Activated T-cell treated with anti-CD3 and anti-CD28 coated beads, Interleukin-2, amount 50 U/mL, for 24 hours (primary cell): ENCODE measurements at regions not wholly inside any gene's neighbourhood (a gene's known extent, or its start where the extent isn't known, plus 50 kb on each side); places are given as distances from the start of the nearest gene placed in this dataset.
"Not testable (repeated sequence)": the region's sequence is repeated elsewhere in the genome, so short reads cannot be mapped to it uniquely, and the experiment has no call there.

ENCODE experiments used
- DNase-seq: peaks from one replicate; pipeline ENCODE4 v3.0.0-alpha.2; 2020
- H3K27ac Mint-ChIP-seq: 2 replicates; pipeline ENCODE4 v1.8.0; 2020; ENCODE audit warnings: mild to moderate bottlenecking, mixed read lengths
- H3K27me3 Mint-ChIP-seq: 2 replicates; pipeline ENCODE4 v1.8.0; 2020; ENCODE audit warnings: mixed read lengths
- H3K36me3 Mint-ChIP-seq: 2 replicates; pipeline ENCODE4 v1.8.0; 2020; ENCODE audit warnings: low read depth, mixed read lengths
- H3K4me1 Mint-ChIP-seq: 2 replicates; pipeline ENCODE4 v1.8.0; 2020; ENCODE audit warnings: low read depth, mixed read lengths
- H3K4me3 Mint-ChIP-seq: 2 replicates; pipeline ENCODE4 v1.8.0; 2020; ENCODE audit warnings: mild to moderate bottlenecking, moderate library complexity, mixed read lengths
- H3K9me3 Mint-ChIP-seq: 2 replicates; pipeline ENCODE4 v1.8.0; 2020; ENCODE audit warnings: mixed read lengths

DNA sequence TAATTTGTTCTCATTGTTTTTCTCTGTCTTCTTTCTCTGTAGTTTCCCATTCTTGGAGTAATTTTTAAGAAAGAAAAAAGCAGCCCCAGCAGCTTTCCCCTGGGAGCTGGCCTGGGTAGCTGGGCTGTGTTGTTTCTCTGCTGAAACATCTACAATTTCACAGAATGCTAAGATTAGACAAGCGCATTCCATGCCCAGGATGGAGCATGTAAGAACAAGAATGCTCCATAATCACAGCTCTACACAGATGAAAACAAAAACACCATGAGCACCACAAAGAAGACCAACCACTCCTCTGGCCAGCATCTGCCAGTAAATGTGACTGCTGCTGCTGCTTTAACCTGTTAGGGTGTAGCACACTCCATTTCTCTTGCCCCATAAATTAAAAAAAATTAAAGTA lies 239.2 kb upstream of the SLITRK1 start:
- Mint-ChIP-seq H3K4me3 (no peak overlapping the region), H3K27ac (no peak overlapping the region), H3K4me1 (peaks cover 2% of the 10 kb centered on the region), H3K27me3 (no peaks in the 10 kb centered on the region), H3K9me3 (no peaks in the 10 kb centered on the region), H3K36me3 (no peaks in the 10 kb centered on the region)
- no peak for DNase-seq

DNA sequence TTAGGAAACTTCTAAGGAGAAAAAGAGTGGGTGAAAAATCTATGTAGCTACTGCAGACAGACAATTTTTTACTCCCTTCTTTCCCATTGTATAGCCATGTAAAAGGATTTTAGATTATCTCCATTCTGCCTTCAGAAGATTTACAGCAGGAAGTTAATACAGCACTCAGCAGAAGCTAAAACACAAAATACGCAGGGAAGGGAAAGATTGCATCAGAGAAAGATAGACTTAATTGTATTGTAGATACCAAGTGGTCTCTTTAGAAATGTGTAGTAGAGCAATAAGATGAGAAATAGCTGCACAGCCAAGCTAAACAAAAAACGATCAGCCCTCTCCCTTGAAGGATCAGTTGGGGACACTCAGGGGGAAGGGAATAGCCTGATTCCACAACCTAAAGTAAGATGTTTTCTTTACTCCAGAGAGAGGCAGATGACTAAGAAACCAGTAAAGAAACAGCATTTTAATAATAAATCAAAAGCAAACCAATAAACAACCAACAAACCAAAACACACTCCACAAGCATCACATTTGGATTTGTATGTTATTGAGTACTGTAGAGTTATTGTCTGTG lies 236.7 kb upstream of the SLITRK1 start:
- no peaks in the 10 kb centered on the region for H3K27me3 Mint-ChIP-seq
- peaks cover 2% of the 10 kb centered on the region for H3K4me1 Mint-ChIP-seq
- H3K9me3 Mint-ChIP-seq = no peaks in the 10 kb centered on the region
- no peaks in the 10 kb centered on the region for H3K36me3 Mint-ChIP-seq
- DNase-seq = no peak
- no peak overlapping the region for H3K4me3 Mint-ChIP-seq
- H3K27ac Mint-ChIP-seq = no peak overlapping the region

DNA sequence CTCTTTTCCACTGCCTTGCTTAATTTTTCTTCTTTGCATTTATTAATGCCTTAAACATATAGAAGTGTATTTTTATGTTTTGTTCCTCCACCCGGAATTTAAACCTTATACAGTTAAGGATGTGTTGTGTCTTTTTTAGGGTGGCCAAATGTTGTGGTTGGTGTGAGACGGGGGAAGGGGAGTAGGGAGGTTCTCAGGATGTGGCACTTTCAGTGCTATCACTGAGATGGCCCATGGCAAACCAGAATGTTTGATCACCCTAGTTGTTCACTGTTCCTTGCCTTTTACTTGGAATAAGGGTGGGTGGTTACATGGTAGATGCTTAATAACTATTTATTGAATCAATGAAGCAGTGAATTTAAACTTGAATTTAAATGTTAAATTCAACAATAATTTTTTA lies 216.0 kb upstream of the SLITRK1 start:
- H3K27ac Mint-ChIP-seq = no peak overlapping the region
- no peak for DNase-seq

DNA sequence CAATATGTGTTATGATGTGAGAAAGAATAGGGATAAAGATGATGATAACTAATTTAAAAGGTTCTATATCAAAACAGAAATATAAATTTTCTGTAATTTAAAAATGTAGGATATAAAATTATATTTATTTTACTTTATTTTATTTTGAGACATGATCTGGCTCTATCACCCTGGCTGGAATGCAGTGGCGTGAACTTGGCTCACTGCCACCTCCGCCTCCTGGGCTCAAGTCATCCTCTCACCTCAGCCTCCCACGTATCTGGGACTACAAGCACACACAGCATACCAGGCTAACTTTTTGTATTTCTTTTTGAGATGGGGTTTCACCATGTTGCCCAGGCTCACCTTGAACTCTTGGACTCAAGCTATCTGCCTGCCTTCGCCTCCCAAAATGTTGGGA lies 214.9 kb upstream of the SLITRK1 start:
- no peaks in the 10 kb centered on the region for H3K4me1 Mint-ChIP-seq
- H3K27me3 Mint-ChIP-seq = no peaks in the 10 kb centered on the region
- no peaks in the 10 kb centered on the region for H3K36me3 Mint-ChIP-seq
- H3K27ac Mint-ChIP-seq = no peak overlapping the region
- H3K9me3 Mint-ChIP-seq = no peaks in the 10 kb centered on the region
- no peak overlapping the region for H3K4me3 Mint-ChIP-seq
- no peak for DNase-seq

More for the DNA sequence above, 216.0 kb upstream of the SLITRK1 start:
- Mint-ChIP-seq H3K9me3 (no peaks in the 10 kb centered on the region), H3K4me1 (no peaks in the 10 kb centered on the region), H3K4me3 (no peak overlapping the region), H3K36me3 (no peaks in the 10 kb centered on the region), H3K27me3 (no peaks in the 10 kb centered on the region)

DNA sequence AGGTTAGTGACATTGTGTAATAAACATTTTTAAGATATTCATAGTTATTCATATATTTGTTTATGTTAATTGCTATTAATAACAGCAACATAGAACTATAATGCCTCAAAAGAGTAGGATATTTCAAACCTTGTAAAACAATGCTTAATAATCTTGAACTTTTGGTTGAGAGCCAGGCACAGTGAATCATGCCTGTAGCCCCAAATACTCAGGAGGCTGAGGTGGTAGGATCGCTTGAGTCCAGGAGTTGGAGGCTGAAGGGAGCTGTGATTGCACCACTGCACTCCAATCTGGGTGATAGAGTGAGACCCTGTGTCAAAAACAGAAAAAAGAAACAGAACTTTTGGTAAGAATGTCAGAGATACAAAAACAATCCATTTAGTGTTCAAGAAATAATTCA lies 213.9 kb upstream of the SLITRK1 start:
- H3K36me3 Mint-ChIP-seq = no peaks in the 10 kb centered on the region
- no peak for DNase-seq
- H3K27me3 Mint-ChIP-seq = no peaks in the 10 kb centered on the region
- no peaks in the 10 kb centered on the region for H3K9me3 Mint-ChIP-seq
- H3K4me1 Mint-ChIP-seq = no peaks in the 10 kb centered on the region
- H3K4me3 Mint-ChIP-seq = no peak overlapping the region
- no peak overlapping the region for H3K27ac Mint-ChIP-seq

DNA sequence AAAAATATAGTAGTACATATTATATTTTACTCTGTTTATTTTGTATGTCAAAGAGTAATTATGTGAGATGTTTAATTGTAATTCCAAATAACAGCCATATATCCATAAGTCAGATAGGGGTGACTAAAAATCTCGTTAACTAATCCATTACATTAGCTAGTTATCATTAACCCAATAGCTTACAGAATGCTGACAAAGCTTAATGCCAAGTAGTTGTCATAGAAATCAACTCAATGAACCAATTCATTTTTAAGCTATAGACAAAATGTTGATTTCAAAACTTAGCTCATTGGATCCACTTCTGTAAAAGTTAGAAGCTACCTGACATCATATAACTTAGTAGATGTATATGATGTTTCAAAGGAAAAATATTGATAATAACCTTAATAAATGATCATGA lies 206.7 kb upstream of the SLITRK1 start:
- no peak for DNase-seq
- Mint-ChIP-seq H3K27ac (no peak overlapping the region), H3K4me1 (no peaks in the 10 kb centered on the region), H3K4me3 (no peak overlapping the region), H3K27me3 (no peaks in the 10 kb centered on the region), H3K9me3 (no peaks in the 10 kb centered on the region), H3K36me3 (no peaks in the 10 kb centered on the region)

DNA sequence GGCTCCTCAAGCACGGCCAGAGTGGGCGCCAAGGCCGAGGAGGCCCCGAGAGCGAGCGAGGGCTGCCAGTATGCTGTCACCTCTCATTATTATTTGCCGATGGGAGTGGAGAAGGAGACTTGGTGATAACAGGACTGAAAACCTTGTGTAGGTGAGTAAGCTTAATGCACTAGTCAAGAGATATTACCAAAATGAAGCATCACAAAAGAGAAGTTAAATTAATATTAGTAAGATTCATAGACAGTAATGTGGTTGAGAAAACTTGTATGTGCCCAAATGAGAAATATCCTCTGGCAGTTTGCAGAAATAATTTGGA lies 204.5 kb upstream of the SLITRK1 start:
- H3K27me3 Mint-ChIP-seq = no peaks in the 10 kb centered on the region
- H3K9me3 Mint-ChIP-seq = no peaks in the 10 kb centered on the region
- H3K4me3 Mint-ChIP-seq = peak overlapping the region; percentile 8
- no peaks in the 10 kb centered on the region for H3K4me1 Mint-ChIP-seq
- no peak for DNase-seq
- H3K36me3 Mint-ChIP-seq = no peaks in the 10 kb centered on the region
- H3K27ac Mint-ChIP-seq = no peak overlapping the region

DNA sequence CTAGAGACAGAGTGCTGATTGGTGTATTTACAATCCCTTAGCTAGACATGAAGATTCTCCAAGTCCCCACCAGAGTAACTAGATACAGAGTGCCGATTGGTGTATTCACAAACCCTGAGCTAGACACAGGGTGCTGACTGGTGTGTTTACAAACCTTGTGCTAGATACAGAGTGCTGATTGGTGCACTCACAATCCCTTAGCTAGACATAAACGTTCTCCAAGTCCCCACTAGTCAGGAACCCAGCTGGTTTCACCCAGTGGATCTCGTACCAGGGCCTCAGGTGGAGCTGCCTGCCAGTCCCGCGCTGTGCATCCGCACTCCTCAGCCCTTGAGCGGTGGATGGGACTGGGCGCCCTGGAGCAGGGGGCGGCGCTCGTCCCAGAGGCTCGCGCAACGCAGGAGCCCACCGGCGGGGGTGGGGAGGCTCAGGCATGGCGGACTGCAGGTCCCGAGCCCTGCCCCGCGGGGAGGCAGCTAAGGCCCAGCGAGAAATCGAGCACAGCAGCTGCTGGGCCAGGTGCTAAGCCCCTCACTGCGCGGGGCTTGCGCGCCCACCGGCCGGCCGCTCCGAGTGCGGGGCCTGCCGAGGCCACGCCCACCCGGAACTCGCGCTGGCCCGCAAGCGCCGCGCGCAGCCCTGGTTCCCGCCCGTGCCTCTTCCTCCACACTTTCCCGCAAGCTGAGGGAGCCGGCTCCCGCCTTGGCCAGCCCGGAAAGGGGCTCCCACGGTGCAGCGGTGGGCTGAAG lies 204.0 kb upstream of the SLITRK1 start:
- DNase-seq = peak; percentile 29
- H3K36me3 Mint-ChIP-seq, H3K27me3 Mint-ChIP-seq, H3K9me3 Mint-ChIP-seq, H3K27ac Mint-ChIP-seq, H3K4me1 Mint-ChIP-seq: not testable (repeated sequence)
- H3K4me3 Mint-ChIP-seq = peak overlapping the region; percentile 8

DNA sequence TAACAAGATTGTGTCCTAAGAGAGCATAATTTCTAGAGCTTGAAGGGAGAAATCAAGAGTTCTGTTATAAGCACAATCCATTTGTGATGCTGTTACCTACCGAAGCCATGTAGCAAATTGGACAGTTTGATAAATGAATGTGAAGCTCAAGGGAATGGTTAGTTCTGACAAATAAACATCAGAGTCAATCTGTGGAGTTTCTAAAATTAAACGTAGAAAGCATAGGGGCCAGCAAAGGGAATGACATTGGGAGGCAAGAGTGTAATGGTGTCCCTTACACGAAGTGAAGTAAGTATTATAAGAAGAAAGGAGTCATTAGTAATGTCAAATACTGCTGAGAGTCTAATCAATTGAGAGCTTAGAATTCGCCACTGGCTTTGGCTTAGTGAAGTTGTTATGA lies 200.2 kb upstream of the SLITRK1 start:
- Mint-ChIP-seq H3K27ac (no peak overlapping the region), H3K4me1 (no peaks in the 10 kb centered on the region), H3K4me3 (no peak overlapping the region), H3K27me3 (no peaks in the 10 kb centered on the region), H3K36me3 (no peaks in the 10 kb centered on the region), H3K9me3 (no peaks in the 10 kb centered on the region)
- DNase-seq = no peak

DNA sequence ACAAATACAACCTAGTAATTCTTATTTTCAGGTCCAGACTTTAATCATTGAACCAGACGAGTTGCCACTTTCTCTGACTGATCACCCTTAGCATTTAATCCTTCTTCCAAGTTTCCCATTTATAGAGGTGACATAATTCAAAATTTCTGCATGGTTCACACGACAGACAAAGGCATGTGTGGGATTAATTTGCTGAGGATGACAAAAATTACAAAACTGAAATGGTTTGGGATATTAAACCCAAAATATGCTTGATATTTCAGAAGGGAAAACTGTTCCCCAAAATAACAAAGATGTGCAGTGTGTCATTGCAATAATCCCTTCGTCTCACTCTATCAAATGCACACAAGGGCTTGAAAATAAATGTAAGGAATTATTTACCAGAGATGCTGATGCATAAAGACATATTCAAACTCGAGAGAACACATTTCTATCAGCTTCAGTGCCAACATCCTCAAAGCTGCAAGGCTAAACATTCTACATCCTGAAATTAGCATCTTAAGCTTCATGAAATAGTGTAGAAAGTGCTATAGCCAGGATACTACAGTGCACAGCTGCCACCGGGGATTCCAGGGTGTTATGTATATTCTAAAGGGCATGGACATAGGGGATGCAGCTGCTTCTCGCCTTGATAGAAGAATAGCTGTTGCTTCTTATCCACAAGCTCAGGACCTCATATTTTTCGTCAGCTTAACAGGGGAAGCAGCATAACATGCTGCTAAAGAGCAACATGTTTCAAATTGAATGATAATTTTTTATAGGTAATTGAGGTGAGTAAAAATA lies 198.7 kb upstream of the SLITRK1 start:
- Mint-ChIP-seq H3K27ac (no peak overlapping the region), H3K36me3 (no peaks in the 10 kb centered on the region), H3K4me1 (peaks cover 2% of the 10 kb centered on the region), H3K4me3 (no peak overlapping the region), H3K9me3 (no peaks in the 10 kb centered on the region), H3K27me3 (no peaks in the 10 kb centered on the region)
- DNase-seq = no peak

DNA sequence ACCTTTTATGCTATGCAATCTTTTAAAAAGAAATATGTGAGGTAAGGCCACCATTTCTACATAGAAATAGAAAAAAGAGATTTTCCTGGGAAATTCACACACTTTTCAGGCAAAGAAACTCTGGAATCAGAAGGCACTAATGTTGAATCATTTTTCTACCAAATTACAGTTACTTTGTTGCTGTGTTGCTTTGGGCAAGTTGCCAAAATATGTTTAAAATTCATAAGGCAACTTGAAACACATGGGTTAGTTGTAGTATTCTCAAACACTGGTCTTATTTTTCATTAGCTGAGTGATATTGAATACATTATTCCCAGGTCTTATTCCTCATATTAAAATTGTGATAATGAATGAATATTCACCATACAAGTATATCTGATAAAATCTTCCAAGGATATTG lies 195.0 kb upstream of the SLITRK1 start:
- H3K9me3 Mint-ChIP-seq = no peaks in the 10 kb centered on the region
- no peak overlapping the region for H3K27ac Mint-ChIP-seq
- H3K4me1 Mint-ChIP-seq = peaks cover 2% of the 10 kb centered on the region
- no peaks in the 10 kb centered on the region for H3K36me3 Mint-ChIP-seq
- DNase-seq = no peak
- H3K27me3 Mint-ChIP-seq = no peaks in the 10 kb centered on the region
- no peak overlapping the region for H3K4me3 Mint-ChIP-seq

DNA sequence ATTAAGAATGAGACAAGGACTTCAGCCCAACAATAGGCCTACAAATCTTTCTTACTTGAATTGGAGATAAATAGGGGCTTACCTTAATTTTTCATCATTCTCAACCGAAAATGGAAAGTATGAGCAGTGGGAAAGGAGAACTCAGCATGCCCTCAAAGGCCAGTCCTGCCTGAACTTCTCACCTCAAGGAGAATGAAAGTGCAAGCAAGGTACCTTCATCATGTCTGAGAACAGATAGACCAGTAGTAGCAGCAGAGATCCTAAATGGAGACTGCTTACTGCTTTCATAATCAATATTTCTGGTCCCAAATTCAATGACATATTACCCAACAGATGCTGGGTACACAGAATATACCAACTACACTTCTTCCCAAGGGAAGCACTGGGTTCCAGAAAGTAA lies 194.0 kb upstream of the SLITRK1 start:
- Mint-ChIP-seq H3K4me3 (no peak overlapping the region), H3K36me3 (no peaks in the 10 kb centered on the region), H3K9me3 (no peaks in the 10 kb centered on the region), H3K27me3 (no peaks in the 10 kb centered on the region), H3K4me1 (peaks cover 2% of the 10 kb centered on the region), H3K27ac (no peak overlapping the region)
- no peak for DNase-seq

DNA sequence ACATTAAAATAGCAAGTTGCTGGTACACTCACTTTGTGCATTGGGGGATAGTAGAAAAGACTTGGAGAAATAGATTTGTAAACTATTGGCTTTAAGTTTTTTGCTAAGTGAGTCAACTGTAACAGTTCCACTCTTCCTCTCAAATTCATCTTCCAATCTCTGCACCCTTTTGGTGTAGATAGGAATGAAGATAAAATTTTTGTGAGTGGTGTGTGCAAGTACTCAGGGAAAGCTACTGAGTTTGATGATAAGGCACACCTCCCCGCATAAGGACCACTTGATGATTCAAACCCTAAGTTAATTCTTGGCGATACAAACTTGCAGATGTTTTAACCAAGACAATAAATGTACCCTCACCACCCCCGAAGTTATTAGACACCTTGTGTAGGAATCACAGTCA lies 168.3 kb upstream of the SLITRK1 start:
- Mint-ChIP-seq H3K27ac (no peak overlapping the region), H3K9me3 (no peaks in the 10 kb centered on the region), H3K36me3 (no peaks in the 10 kb centered on the region), H3K4me3 (no peak overlapping the region), H3K27me3 (no peaks in the 10 kb centered on the region), H3K4me1 (no peaks in the 10 kb centered on the region)
- no peak for DNase-seq

DNA sequence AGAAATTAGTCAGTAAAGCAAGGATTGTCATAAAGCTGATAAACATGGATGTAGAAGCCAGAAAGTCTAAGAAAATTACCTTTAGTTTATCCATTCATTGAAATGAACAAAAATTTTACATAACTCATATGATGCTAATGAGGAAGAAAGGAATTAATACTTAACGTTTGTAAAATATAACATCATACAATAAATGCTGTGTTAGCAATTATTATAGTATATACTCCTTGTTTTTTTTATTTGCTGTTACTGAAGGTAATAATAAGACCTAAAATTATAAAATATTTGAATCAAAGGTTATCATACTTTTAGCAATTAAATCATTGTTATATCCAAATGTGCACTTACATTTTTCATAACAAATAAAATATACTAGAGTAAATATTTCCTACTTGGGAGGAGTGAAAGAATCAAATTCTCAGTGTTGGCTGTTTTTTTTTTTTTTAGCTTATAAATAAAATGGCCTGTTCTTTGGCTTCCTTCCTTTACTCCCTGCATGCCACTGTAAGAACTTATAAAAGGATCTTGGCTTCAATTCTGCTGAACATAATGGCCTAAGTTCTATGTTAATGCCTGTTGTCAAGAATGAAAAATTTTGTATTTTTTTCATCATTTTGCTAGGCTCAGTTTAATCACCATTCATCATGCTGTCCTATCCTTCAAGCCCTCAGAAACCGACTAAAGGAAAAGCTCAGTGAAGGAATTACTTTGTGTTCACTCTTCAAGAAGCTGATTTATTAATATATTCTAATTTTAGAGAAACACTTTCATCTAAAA lies 167.4 kb upstream of the SLITRK1 start:
- H3K27me3 Mint-ChIP-seq = no peaks in the 10 kb centered on the region
- no peaks in the 10 kb centered on the region for H3K4me1 Mint-ChIP-seq
- no peaks in the 10 kb centered on the region for H3K9me3 Mint-ChIP-seq
- H3K36me3 Mint-ChIP-seq = no peaks in the 10 kb centered on the region
- H3K4me3 Mint-ChIP-seq = no peak overlapping the region
- H3K27ac Mint-ChIP-seq = no peak overlapping the region
- DNase-seq = no peak

DNA sequence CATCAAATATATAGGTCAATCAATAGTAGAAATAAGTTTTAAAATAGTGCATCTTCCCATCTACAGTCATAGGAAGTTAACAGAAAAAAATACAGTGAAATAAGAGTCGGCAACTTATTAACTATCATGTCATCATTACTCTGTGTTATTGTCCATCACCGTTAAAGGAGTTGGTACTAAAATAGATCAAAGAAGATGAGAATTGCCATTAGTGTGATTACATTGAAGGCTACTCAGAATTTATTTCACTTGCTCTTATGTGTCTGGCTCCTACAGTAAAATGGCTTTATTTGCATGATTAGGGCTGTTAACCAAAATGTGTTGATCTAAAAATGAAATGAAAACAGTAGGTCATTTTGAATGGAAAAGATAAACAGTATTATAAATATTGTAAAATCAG lies 162.5 kb upstream of the SLITRK1 start:
- Mint-ChIP-seq H3K36me3 (no peaks in the 10 kb centered on the region), H3K27ac (no peak overlapping the region), H3K27me3 (no peaks in the 10 kb centered on the region), H3K9me3 (no peaks in the 10 kb centered on the region), H3K4me1 (peaks cover 8% of the 10 kb centered on the region), H3K4me3 (no peak overlapping the region)
- DNase-seq = no peak
